ENCODE measurements at regions not wholly inside any gene's neighbourhood (a gene's known extent, or its start where the extent isn't known, plus 50 kb on each side); places are given as distances from the start of the nearest gene placed in this dataset.
A peak's percentile ranks its signal among the peaks of the same experiment; 100 is the strongest.
"Not testable (repeated sequence)": the region's sequence is repeated elsewhere in the genome, so short reads cannot be mapped to it uniquely, and the experiment has no call there.

- Histone ChIP-seq H3K27ac (ENCODE audit: poor library complexity, severe bottlenecking) (peak overlapping the region; percentile 59), H3K4me3 (ENCODE audit: severe bottlenecking) (no peak overlapping the region), H3K9me3 (ENCODE audit: severe bottlenecking) (peaks cover 4% of the 10 kb centered on the region), H3K36me3 (ENCODE audit: low read depth) (no peaks in the 10 kb centered on the region), H3K27me3 (ENCODE audit: insufficient read depth, poor library complexity, severe bottlenecking) (no peaks in the 10 kb centered on the region), H3K4me1 (ENCODE audit: insufficient read depth, poor library complexity, severe bottlenecking) (peaks cover 13% of the 10 kb centered on the region)
- DNase-seq (ENCODE audit: low spot score), result no peak
- no peak for TF ChIP-seq CTCF (IDR thresholded peaks at IDR 0.05; ENCODE audit: poor library complexity, severe bottlenecking)
- peak; percentile 97 for ATAC-seq (ENCODE audit: low read depth)
Observed at GRCh38 chr2:19623488-19623887, 265.1 kb upstream of the OSR1 start.

DNA sequence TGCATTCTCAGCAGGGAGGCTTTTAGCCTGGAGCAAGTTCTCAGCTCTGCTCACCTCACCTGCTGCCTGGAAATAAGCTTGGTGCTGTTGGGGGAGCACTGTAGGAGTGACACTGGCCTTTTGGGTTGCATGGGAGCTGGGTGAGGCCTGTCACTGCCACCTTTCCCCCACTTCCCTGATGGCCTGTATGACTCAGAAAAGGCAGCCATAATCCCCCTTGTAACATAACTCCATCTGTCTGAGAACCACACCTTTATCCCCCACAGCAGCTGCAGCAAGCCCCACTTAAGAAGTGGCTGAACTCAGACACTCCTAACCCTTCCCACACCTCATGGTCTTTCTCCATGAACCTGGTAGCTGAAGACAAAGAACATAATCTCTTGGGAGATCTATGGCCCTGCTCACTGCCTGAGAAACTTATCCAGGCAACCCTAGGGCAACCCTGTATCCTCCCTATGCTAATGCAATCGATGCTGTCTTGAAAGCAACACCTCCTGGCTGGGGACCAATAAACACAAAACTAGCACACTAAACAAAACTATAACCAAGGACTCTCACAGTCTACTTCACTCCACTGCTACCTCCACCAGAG, 258.9 kb upstream of the OSR1 start:
- no peaks in the 10 kb centered on the region for H3K27me3 ChIP-seq (ENCODE audit: insufficient read depth, poor library complexity, severe bottlenecking)
- H3K4me3 ChIP-seq (ENCODE audit: severe bottlenecking), result no peak overlapping the region
- ATAC-seq (ENCODE audit: low read depth) (no peak), DNase-seq (ENCODE audit: low spot score) (no peak)
- H3K36me3 ChIP-seq (ENCODE audit: low read depth), result no peaks in the 10 kb centered on the region
- TF ChIP-seq CTCF (IDR thresholded peaks at IDR 0.05; ENCODE audit: poor library complexity, severe bottlenecking), result no peak
- peaks cover 12% of the 10 kb centered on the region for H3K9me3 ChIP-seq (ENCODE audit: severe bottlenecking)
- no peak overlapping the region for H3K27ac ChIP-seq (ENCODE audit: poor library complexity, severe bottlenecking)
- peaks cover 5% of the 10 kb centered on the region for H3K4me1 ChIP-seq (ENCODE audit: insufficient read depth, poor library complexity, severe bottlenecking)

DNA sequence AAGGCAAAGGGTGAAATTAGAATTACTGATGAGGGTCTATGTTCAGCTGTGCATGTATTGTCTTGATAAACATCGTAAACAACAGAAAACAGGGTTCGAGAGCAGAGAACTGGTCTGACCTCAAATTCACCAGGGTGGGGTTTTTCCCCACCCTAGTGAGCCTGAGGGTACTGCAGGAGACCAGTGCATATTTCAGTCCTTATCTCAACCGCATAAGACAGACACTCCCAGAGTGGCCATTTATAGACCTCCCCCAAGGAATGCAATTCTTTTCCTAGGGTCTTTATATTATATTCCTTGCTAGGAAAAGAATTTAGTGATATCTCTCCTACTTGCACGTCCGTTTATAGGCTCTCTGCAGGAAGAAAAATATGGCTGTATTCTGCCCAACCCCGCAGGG, 257.0 kb upstream of the OSR1 start:
- not testable (repeated sequence) for DNase-seq (ENCODE audit: low spot score); H3K4me3 ChIP-seq (ENCODE audit: severe bottlenecking); ATAC-seq (ENCODE audit: low read depth); H3K27me3 ChIP-seq (ENCODE audit: insufficient read depth, poor library complexity, severe bottlenecking); H3K36me3 ChIP-seq (ENCODE audit: low read depth)
- peaks cover 14% of the 10 kb centered on the region for H3K4me1 ChIP-seq (ENCODE audit: insufficient read depth, poor library complexity, severe bottlenecking)
- H3K9me3 ChIP-seq (ENCODE audit: severe bottlenecking), result peaks cover 12% of the 10 kb centered on the region
- H3K27ac ChIP-seq (ENCODE audit: poor library complexity, severe bottlenecking), result peak overlapping the region; percentile 80

DNA sequence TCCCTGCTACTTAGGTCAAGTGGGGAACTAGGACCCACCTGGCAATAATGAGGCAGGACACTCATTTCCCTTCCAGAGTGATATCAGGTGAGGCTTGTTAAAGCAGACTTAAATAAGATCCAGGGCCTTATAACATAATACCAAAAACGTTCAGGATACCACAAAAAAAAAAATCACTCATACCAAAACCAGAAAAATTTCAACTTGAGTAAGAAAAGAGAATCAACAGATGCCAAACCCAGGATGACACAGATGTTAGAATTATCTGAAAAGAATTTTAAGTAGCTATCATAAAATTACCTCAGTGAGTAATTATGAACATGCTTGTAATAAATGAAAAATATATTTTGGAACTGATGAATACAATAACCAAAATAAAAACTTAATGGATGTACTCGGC, 255.6 kb upstream of the OSR1 start:
- Histone ChIP-seq H3K27ac (ENCODE audit: poor library complexity, severe bottlenecking) (peak overlapping the region; percentile 80), H3K4me3 (ENCODE audit: severe bottlenecking) (no peak overlapping the region), H3K36me3 (ENCODE audit: low read depth) (no peaks in the 10 kb centered on the region), H3K9me3 (ENCODE audit: severe bottlenecking) (peaks cover 12% of the 10 kb centered on the region), H3K4me1 (ENCODE audit: insufficient read depth, poor library complexity, severe bottlenecking) (peaks cover 14% of the 10 kb centered on the region), H3K27me3 (ENCODE audit: insufficient read depth, poor library complexity, severe bottlenecking) (no peaks in the 10 kb centered on the region)
- DNase-seq (ENCODE audit: low spot score) (no peak), ATAC-seq (ENCODE audit: low read depth) (no peak)
- TF ChIP-seq CTCF (IDR thresholded peaks at IDR 0.05; ENCODE audit: poor library complexity, severe bottlenecking), result no peak

DNA sequence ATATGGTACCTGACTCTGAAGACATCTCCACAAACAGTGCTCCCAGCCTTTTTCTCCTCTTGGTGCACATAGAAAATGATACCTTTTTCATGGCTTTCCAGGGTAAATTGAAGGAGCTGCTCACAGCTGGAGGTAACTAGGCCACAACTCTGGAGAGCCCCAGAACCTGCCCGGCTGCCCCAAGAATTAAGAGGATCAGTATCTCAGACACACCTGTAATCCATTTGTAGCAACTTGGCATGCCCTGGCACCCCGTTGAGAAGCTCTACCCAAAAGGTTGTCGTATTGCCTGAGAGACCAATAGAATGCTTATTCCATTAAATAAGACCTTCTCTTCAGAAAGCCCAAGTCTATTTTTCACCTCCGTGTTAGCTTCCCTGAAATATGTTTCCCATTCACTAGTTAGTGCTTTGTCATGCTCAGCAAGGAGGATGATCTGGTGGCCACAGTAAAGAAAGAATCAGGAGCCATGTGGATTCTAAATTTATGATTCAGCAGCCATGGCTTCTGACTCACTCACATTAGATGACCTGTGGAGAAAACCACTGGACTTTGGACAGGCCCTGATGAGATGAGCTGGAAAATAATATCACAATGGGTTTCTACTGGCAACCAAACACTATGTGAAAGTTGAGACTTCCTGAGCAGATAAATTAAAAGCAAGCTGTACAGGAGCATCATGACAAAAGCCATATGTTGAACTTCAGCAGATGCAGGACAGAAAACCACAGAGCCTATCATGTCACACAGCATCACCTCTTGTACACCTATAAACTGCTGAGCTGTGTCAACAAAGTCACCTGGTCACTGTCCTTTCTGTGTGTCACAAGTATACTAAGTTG, 253.3 kb upstream of the OSR1 start:
- TF ChIP-seq CTCF (IDR thresholded peaks at IDR 0.05; ENCODE audit: poor library complexity, severe bottlenecking), result no peak
- ATAC-seq (ENCODE audit: low read depth), result peak; percentile 86
- no peaks in the 10 kb centered on the region for H3K27me3 ChIP-seq (ENCODE audit: insufficient read depth, poor library complexity, severe bottlenecking)
- no peak for DNase-seq (ENCODE audit: low spot score)
- peaks cover 31% of the 10 kb centered on the region for H3K4me1 ChIP-seq (ENCODE audit: insufficient read depth, poor library complexity, severe bottlenecking)
- no peak overlapping the region for H3K4me3 ChIP-seq (ENCODE audit: severe bottlenecking)
- no peaks in the 10 kb centered on the region for H3K36me3 ChIP-seq (ENCODE audit: low read depth)
- H3K9me3 ChIP-seq (ENCODE audit: severe bottlenecking), result peaks cover 12% of the 10 kb centered on the region
- H3K27ac ChIP-seq (ENCODE audit: poor library complexity, severe bottlenecking), result peak overlapping the region; percentile 80

Measured in RWPE2 (cell line).